Activated CD4-positive, alpha-beta T cell treated with anti-CD3 and anti-CD28 coated beads, Interleukin-2, amount 50 U/mL, for 48 hours (primary cell): ENCODE measurements at regions not wholly inside any gene's neighbourhood (a gene's known extent, or its start where the extent isn't known, plus 50 kb on each side); places are given as distances from the start of the nearest gene placed in this dataset.

Experiments
- DNase-seq, 2 experiments: peaks; one replicate each; pipeline ENCODE4 v3.0.0-alpha.2; 2020

- DNase-seq: no peak
Observed at GRCh38 chr7:30212701-30213111, 71.7 kb upstream of the ZNRF2 start.

GRCh38 chr7:30213637-30214036 lies 70.8 kb upstream of the ZNRF2 start:
- no peak for DNase-seq

GRCh38 chr7:30214651-30215137 lies 69.7 kb upstream of the ZNRF2 start:
- no peak for DNase-seq

- DNase-seq: no peak
Observed at GRCh38 chr7:30221764-30222163, 62.6 kb upstream of the ZNRF2 start.

GRCh38 chr7:30222515-30223215 lies 61.7 kb upstream of the ZNRF2 start:
- peak; percentile 10 to 24 for DNase-seq

- no peak for DNase-seq
Observed at GRCh38 chr7:30223896-30224295, 60.5 kb upstream of the ZNRF2 start.

GRCh38 chr7:30224511-30225062 lies 59.8 kb upstream of the ZNRF2 start:
- no peak for DNase-seq

GRCh38 chr7:30225863-30226613 lies 58.4 kb upstream of the ZNRF2 start:
- DNase-seq: no peak

- DNase-seq: no peak
Observed at GRCh38 chr7:30226614-30227268, 57.7 kb upstream of the ZNRF2 start.

- no peak for DNase-seq
Observed at GRCh38 chr7:30231271-30231670, 53.1 kb upstream of the ZNRF2 start.

GRCh38 chr7:30232391-30232790 lies 52.0 kb upstream of the ZNRF2 start:
- no peak for DNase-seq
